GM12878 (cell line): ENCODE measurements at regions not wholly inside any gene's neighbourhood (a gene's known extent, or its start where the extent isn't known, plus 50 kb on each side); places are given as distances from the start of the nearest gene placed in this dataset.

ENCODE experiments used
- ATAC-seq: fragments of 200-7000 bp; cut with Tn5 transposase; 3 replicates; pipeline ENCODE4 v1.9.1; 2020; ENCODE audit warnings: mild to moderate bottlenecking, moderate library complexity
- BruUV-seq: library from RNA; stranded (reverse); fragments of 400-500 nt; replicated peaks from 2 replicates; lab custom pipeline; 2021; lab: Mats Ljungman, UMichigan
- CTCF ChIA-PET: fragments of 300-600 bp; sonication (Branson Sonifier 250); formaldehyde crosslinking; extraction: SDS; loops from one replicate; lab custom pipeline; 2021; ENCODE audit warnings: inconsistent platforms; lab: Yijun Ruan, JAX
- POLR2A ChIA-PET: fragments of 350-600 bp; formaldehyde crosslinking; extraction: SDS; loops from one replicate; lab custom pipeline; 2021; ENCODE audit warnings: inconsistent platforms; lab: Charles Lee
- RAD21 ChIA-PET: fragments of 300-600 bp; sonication (Branson Sonifier 250); formaldehyde crosslinking; loops from one replicate; lab custom pipeline; 2023; ENCODE audit warnings: antibody characterized with exemption; ENCODE audit not compliant: unreplicated experiment; lab: Charles Lee
- SMC1A ChIA-PET: fragments of 300-600 bp; sonication (Branson Sonifier 250); formaldehyde crosslinking; loops from one replicate; lab custom pipeline; 2023; ENCODE audit not compliant: unreplicated experiment, uncharacterized antibody; lab: Charles Lee
- DNase-seq: peaks from one replicate; pipeline ENCODE4 v3.0.0-alpha.2; 2011; ENCODE audit warnings: low read depth, low spot score
- FAIRE-seq: peaks from 3 replicates; lab custom pipeline; 2011; peaks lifted over from hg19 to GRCh38; lab: Jason Lieb, UNC
- H2AFZ ChIP-seq: 2 replicates; pipeline ENCODE4 v1.6.0; 2011; ENCODE audit warnings: low read depth, low read length, control low read depth; ENCODE audit not compliant: control insufficient read depth
- H3K27ac ChIP-seq: 2 replicates; pipeline ENCODE4 v1.5.1; 2011; ENCODE audit warnings: control low read depth; ENCODE audit not compliant: control insufficient read depth, insufficient read depth
- H3K27me3 ChIP-seq, 2 experiments: replicated peaks in 1 of 2; 2 replicates each; pipeline versions ENCODE4 v1.6.0 to v1.6.1; 2011; ENCODE audit warnings: low read length in 1 of 2; ENCODE audit not compliant: control insufficient read depth in 2 of 2, insufficient read depth in 2 of 2
- H3K36me3 ChIP-seq, 2 experiments: 2 replicates each; pipeline ENCODE4 v1.5.1; 2011; ENCODE audit warnings: low read length in 1 of 2; ENCODE audit not compliant: control insufficient read depth in 2 of 2, insufficient read depth in 2 of 2
- H3K4me1 ChIP-seq: 2 replicates; pipeline ENCODE4 v1.6.1; 2011; ENCODE audit warnings: mild to moderate bottlenecking, low read length, moderate library complexity, mixed read lengths; ENCODE audit not compliant: control insufficient read depth, insufficient read depth
- H3K4me2 ChIP-seq: 2 replicates; pipeline ENCODE4 v1.6.0; 2011; ENCODE audit warnings: control low read depth; ENCODE audit not compliant: control insufficient read depth, insufficient read depth
- H3K4me3 ChIP-seq: fragments of 200-600 bp; sonication (generic); 2 replicates; pipeline ENCODE4 v1.5.1; 2016
- H3K79me2 ChIP-seq: 2 replicates; pipeline ENCODE4 v1.6.0; 2011; ENCODE audit warnings: low read length; ENCODE audit not compliant: control insufficient read depth, insufficient read depth
- H3K9ac ChIP-seq: 2 replicates; pipeline ENCODE4 v1.8.0; 2011; ENCODE audit warnings: low read length, control low read depth, mixed read lengths; ENCODE audit not compliant: control insufficient read depth, insufficient read depth
- H3K9me3 ChIP-seq: replicated peaks from 3 replicates; pipeline ENCODE4 v1.5.1; 2011; ENCODE audit warnings: mild to moderate bottlenecking, low read length; ENCODE audit not compliant: control insufficient read depth, insufficient read depth
- H4K20me1 ChIP-seq: 2 replicates; pipeline ENCODE4 v1.6.0; 2011; ENCODE audit not compliant: control insufficient read depth, insufficient read depth
- BMI1 ChIP-seq: fragments of 450-650 bp; IDR thresholded peaks from 2 replicates; pipeline ENCODE4 v1.6.1; 2016; ENCODE audit warnings: mild to moderate bottlenecking, moderate library complexity, borderline replicate concordance
- FOS ChIP-seq: IDR thresholded peaks from 3 replicates; pipeline ENCODE4 v1.6.1; 2011; ENCODE audit warnings: borderline replicate concordance; ENCODE audit not compliant: insufficient read length; ENCODE audit errors: extremely low read depth
- LARP7 ChIP-seq: fragments of 450-650 bp; IDR thresholded peaks from 2 replicates; pipeline ENCODE4 v1.6.1; 2017; ENCODE audit warnings: mild to moderate bottlenecking
- NFIC ChIP-seq: IDR thresholded peaks from 2 replicates; pipeline ENCODE4 v1.6.1; 2012; ENCODE audit warnings: low read depth, mild to moderate bottlenecking, inconsistent platforms, low read length, moderate library complexity
- NR2F1 ChIP-seq: fragments of 450-650 bp; conservative IDR thresholded peaks from 2 replicates; pipeline ENCODE4 v1.6.1; 2017; ENCODE audit warnings: mild to moderate bottlenecking
- SKIL ChIP-seq: fragments of 450-650 bp; IDR thresholded peaks from 2 replicates; pipeline ENCODE4 v1.6.1; 2017; ENCODE audit warnings: mild to moderate bottlenecking, low read depth, inconsistent platforms; ENCODE audit not compliant: poor library complexity, severe bottlenecking
- SP1 ChIP-seq: IDR thresholded peaks from one replicate; pipeline ENCODE4 v1.6.1; 2011; ENCODE audit warnings: low read depth, low read length
- TCF12 ChIP-seq: IDR thresholded peaks from 2 replicates; pipeline ENCODE4 v1.6.1; 2011; ENCODE audit warnings: low read depth, mild to moderate bottlenecking, low read length
- ZBED1 ChIP-seq: IDR thresholded peaks from 2 replicates; pipeline ENCODE4 v1.6.1; 2016; ENCODE audit warnings: borderline replicate concordance
- WGBS: methylation state at CpG from one replicate; pipeline ENCODE4 v1.1.6; 2016; ENCODE audit warnings: low lambda C conversion rate; ENCODE audit not compliant: insufficient replicate concordance, insufficient coverage; ENCODE audit errors: missing lambda C conversion rate; 5-methylcytosine and 5-hydroxymethylcytosine counted together
- in situ Hi-C: fragments of 300-500 bp; cut with MboI; formaldehyde crosslinking; loops from 9 replicates; pipeline ENCODE4 v1.14.3; 2018; ENCODE audit warnings: mixed read lengths
- intact Hi-C: fragments of 100-400 bp; cut with micrococcal nuclease; formaldehyde crosslinking; loops from one replicate; pipeline ENCODE4 v1.14.2; 2022; ENCODE audit not compliant: unreplicated experiment

GRCh38 chr2:37453027-37453426 lies 108.6 kb downstream of the QPCT start:
- no peaks in the 10 kb centered on the region for H4K20me1 ChIP-seq
- 78% methylated on average over 2 of the region's 2 CpGs for WGBS
- no peak overlapping the region for H3K4me2 ChIP-seq
- RAD21 ChIA-PET, result interaction anchor here (0.7 kb wide), 1 partner anchor 24 kb away, joined by 3 read pairs; no protein-coding TSS in a partner anchor
- H3K4me1 ChIP-seq, result no peaks in the 10 kb centered on the region
- no peak overlapping the region for H3K27ac ChIP-seq
- H3K9me3 ChIP-seq, result no peaks in the 10 kb centered on the region
- SMC1A ChIA-PET, result interaction anchor here (0.8 to 0.9 kb wide), 2 partner anchors 9 to 34 kb away, joined by 3 read pairs; no protein-coding TSS in a partner anchor
- POLR2A ChIA-PET, result interaction anchor here (0.7 kb wide), 2 partner anchors 197 to 213 kb away, joined by 3 to 5 read pairs; no protein-coding TSS in a partner anchor
- no peaks in the 10 kb centered on the region for H3K27me3 ChIP-seq
- intact Hi-C loops (no loop called here), in situ Hi-C loops (no loop called here)
- H3K79me2 ChIP-seq, result no peaks in the 10 kb centered on the region
- ATAC-seq (no peak), FAIRE-seq (no peak), DNase-seq (no peak)
- CTCF ChIA-PET, result interaction anchor here (0.7 kb wide), 1 partner anchor 15 kb away, joined by 3 read pairs; no protein-coding TSS in a partner anchor
- H3K4me3 ChIP-seq, result no peak overlapping the region
- no peak for TF ChIP-seq SKIL
- TF ChIP-seq NFIC, result no peak
- no peak for TF ChIP-seq FOS
- no peak for TF ChIP-seq NR2F1
- no peak for TF ChIP-seq TCF12
- TF ChIP-seq ZBED1, result no peak
- TF ChIP-seq SP1, result no peak
- TF ChIP-seq BMI1, result no peak
- TF ChIP-seq LARP7, result no peak
- no peak overlapping the region for H2AFZ ChIP-seq
- no peak overlapping the region for H3K9ac ChIP-seq
- H3K36me3 ChIP-seq, result no peaks in the 10 kb centered on the region
- BruUV-seq, result no TSS peak
